Natural killer cell (primary cell): ENCODE measurements at regions not wholly inside any gene's neighbourhood (a gene's known extent, or its start where the extent isn't known, plus 50 kb on each side); places are given as distances from the start of the nearest gene placed in this dataset.

Source experiments
- ATAC-seq, 3 donors: fragments of 150-1000 bp in 2 of 3; fragments of 200-7000 bp in 1 of 3; cut with Tn5 transposase; 1 replicate in 1 of 3; 2 replicates in 2 of 3; pipeline ENCODE4 v1.10.0; 2021; ENCODE audit warnings: mild to moderate bottlenecking in 2 of 3, moderate library complexity in 2 of 3
- DNase-seq, 2 donors: peaks; one replicate each; pipeline versions ENCODE4 v3.0.0 to v3.0.0-alpha.2; 2013 to 2021; ENCODE audit warnings: mixed read lengths in 1 of 2
- H3K27ac ChIP-seq: one replicate; pipeline ENCODE4 v1.5.1; 2013; ENCODE audit warnings: mild to moderate bottlenecking, low read length
- H3K27me3 ChIP-seq: one replicate; pipeline ENCODE4 v1.6.1; 2013; ENCODE audit warnings: low read length; ENCODE audit not compliant: control insufficient read depth, insufficient read depth
- H3K36me3 ChIP-seq: one replicate; pipeline ENCODE4 v1.6.1; 2013; ENCODE audit warnings: low read length; ENCODE audit not compliant: control insufficient read depth, insufficient read depth
- H3K4me1 ChIP-seq: one replicate; pipeline ENCODE4 v1.6.1; 2013; ENCODE audit warnings: low read length; ENCODE audit not compliant: control insufficient read depth, insufficient read depth
- H3K4me3 ChIP-seq: one replicate; pipeline ENCODE4 v1.5.1; 2013; ENCODE audit warnings: low read length
- H3K9me3 ChIP-seq: one replicate; pipeline ENCODE4 v1.6.1; 2013; ENCODE audit warnings: low read length; ENCODE audit not compliant: control insufficient read depth, insufficient read depth
- H3K27ac Mint-ChIP-seq, 2 donors: one replicate each; pipeline ENCODE4 v1.8.0; 2022; ENCODE audit warnings: mild to moderate bottlenecking in 2 of 2, mixed read lengths in 2 of 2, moderate library complexity in 1 of 2
- H3K27me3 Mint-ChIP-seq, 2 donors: one replicate each; pipeline ENCODE4 v1.8.0; 2022; ENCODE audit warnings: low read depth in 2 of 2, mixed read lengths in 2 of 2
- H3K36me3 Mint-ChIP-seq: one replicate; pipeline ENCODE4 v1.8.0; 2022; ENCODE audit warnings: mixed read lengths
- H3K4me1 Mint-ChIP-seq, 2 donors: one replicate each; pipeline ENCODE4 v1.8.0; 2022; ENCODE audit warnings: mixed read lengths in 2 of 2
- H3K4me3 Mint-ChIP-seq: one replicate; pipeline ENCODE4 v1.8.0; 2022; ENCODE audit warnings: mild to moderate bottlenecking, moderate library complexity, mixed read lengths
- H3K9me3 Mint-ChIP-seq, 2 donors: one replicate each; pipeline ENCODE4 v1.8.0; 2022; ENCODE audit warnings: mixed read lengths in 2 of 2
- WGBS: methylation state at CpG from one replicate; pipeline ENCODE4 v1.1.7; 2013; ENCODE audit warnings: missing lambda C conversion rate; ENCODE audit not compliant: insufficient coverage; 5-methylcytosine and 5-hydroxymethylcytosine counted together
- intact Hi-C: fragments of 100-400 bp; cut with micrococcal nuclease; formaldehyde crosslinking; loops from one replicate; pipeline ENCODE4 v1.14.2; 2022
- TF ChIP-seq, protein P1 (sequence below): fragments of 200-600 bp; IDR thresholded peaks from one replicate; pipeline ENCODE4 v1.8.0; 2022; ENCODE audit warnings: antibody characterized with exemption

DNA sequence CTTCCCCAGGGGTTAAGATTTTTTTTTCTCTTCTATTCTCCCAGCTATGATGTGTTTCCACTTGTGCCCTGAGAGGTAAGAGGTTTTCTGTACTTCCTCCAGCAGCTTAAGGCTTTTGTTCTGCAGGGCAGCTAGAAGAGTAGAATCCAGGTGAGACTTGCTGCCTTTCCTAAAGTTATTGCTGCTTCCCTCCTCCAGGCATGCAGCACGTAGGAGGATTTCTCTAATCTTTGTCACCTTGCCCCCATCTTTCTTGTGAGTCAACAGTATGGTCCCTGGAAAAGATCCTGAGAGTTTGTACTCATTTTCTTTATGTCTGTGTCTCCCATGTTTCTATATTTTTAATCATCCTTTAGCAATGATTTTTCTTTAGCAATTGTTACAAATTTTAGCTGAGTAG lies 462.2 kb downstream of the SETBP1 start:
- Histone ChIP-seq H3K36me3 (no peaks in the 10 kb centered on the region), H3K27ac (no peak overlapping the region), H3K27me3 (no peaks in the 10 kb centered on the region), H3K4me1 (no peaks in the 10 kb centered on the region), H3K9me3 (no peaks in the 10 kb centered on the region), H3K4me3 (no peak overlapping the region)
- DNase-seq (no peak), ATAC-seq (no peak)
- no peak overlapping the region for H3K4me3 Mint-ChIP-seq
- H3K27ac Mint-ChIP-seq = no peak overlapping the region
- intact Hi-C loops = no loop called here
- WGBS = 100% methylated on average over 1 of the region's 1 CpG
- peaks cover 16 to 17% of the 10 kb centered on the region in 2 donors for H3K4me1 Mint-ChIP-seq
- H3K36me3 Mint-ChIP-seq = peaks cover 7% of the 10 kb centered on the region
- H3K27me3 Mint-ChIP-seq = peaks cover 4 to 12% of the 10 kb centered on the region in 2 donors
- H3K9me3 Mint-ChIP-seq = no peaks in the 10 kb centered on the region
- TF ChIP-seq, protein P1, sequence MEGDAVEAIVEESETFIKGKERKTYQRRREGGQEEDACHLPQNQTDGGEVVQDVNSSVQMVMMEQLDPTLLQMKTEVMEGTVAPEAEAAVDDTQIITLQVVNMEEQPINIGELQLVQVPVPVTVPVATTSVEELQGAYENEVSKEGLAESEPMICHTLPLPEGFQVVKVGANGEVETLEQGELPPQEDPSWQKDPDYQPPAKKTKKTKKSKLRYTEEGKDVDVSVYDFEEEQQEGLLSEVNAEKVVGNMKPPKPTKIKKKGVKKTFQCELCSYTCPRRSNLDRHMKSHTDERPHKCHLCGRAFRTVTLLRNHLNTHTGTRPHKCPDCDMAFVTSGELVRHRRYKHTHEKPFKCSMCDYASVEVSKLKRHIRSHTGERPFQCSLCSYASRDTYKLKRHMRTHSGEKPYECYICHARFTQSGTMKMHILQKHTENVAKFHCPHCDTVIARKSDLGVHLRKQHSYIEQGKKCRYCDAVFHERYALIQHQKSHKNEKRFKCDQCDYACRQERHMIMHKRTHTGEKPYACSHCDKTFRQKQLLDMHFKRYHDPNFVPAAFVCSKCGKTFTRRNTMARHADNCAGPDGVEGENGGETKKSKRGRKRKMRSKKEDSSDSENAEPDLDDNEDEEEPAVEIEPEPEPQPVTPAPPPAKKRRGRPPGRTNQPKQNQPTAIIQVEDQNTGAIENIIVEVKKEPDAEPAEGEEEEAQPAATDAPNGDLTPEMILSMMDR = no peak

DNA sequence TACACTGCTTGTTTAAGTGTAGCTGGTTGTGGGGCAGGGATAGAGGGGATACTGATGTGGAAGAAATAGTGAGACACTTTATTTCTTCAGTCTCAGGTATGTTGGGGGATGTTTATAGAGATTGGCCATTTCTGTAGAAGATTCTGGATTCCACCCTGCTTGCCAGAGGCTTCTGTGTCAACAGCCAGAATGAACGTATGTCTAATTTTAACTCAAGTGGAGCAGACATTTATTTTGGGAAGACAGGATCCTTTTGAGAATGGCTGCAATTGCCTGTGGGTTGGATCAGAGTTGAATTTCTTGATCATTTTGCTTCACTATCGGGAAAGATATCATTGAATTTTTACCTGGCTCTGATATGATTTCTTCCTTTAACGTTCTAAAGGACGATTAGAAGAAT lies 465.6 kb upstream of the SLC14A2 start:
- H3K4me1 Mint-ChIP-seq = no peaks in the 10 kb centered on the region
- no peaks in the 10 kb centered on the region for H3K4me1 ChIP-seq
- no peaks in the 10 kb centered on the region for H3K27me3 ChIP-seq
- WGBS = 98% methylated on average over 2 of the region's 4 CpGs
- no peak overlapping the region for H3K27ac Mint-ChIP-seq
- ATAC-seq (no peak), DNase-seq (no peak)
- H3K4me3 ChIP-seq = no peak overlapping the region
- H3K4me3 Mint-ChIP-seq = no peak overlapping the region
- no peaks in the 10 kb centered on the region for H3K9me3 Mint-ChIP-seq
- no peaks in the 10 kb centered on the region for H3K36me3 Mint-ChIP-seq
- intact Hi-C loops = no loop called here
- TF ChIP-seq, protein P1 = no peak
- peaks cover 10 to 19% of the 10 kb centered on the region in 2 donors for H3K27me3 Mint-ChIP-seq
- no peaks in the 10 kb centered on the region for H3K9me3 ChIP-seq
- H3K27ac ChIP-seq = no peak overlapping the region
- H3K36me3 ChIP-seq = no peaks in the 10 kb centered on the region

DNA sequence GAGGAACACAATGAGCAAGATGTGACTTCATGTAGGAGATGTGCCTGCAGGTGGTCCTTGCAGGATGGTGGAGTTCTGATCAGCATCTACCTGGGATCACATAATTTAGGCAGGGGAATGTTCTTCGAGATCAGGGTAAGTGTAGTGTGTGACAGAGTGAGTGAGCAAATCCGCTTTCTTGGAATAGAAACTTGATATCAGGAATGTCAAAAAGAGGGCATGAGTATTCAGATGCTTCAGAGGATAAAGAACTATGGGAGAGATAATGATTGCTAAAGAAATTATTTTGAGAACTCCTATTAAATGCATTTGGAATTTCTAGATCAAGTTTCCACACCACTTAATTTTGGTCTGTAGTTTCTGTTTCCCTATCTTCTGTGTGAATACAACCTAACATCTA lies 463.6 kb upstream of the SLC14A2 start:
- ATAC-seq (no peak), DNase-seq (no peak)
- no peak overlapping the region for H3K27ac Mint-ChIP-seq
- no peaks in the 10 kb centered on the region for H3K4me1 Mint-ChIP-seq
- Histone ChIP-seq H3K4me1 (no peaks in the 10 kb centered on the region), H3K27me3 (no peaks in the 10 kb centered on the region), H3K36me3 (no peaks in the 10 kb centered on the region), H3K27ac (no peak overlapping the region), H3K4me3 (no peak overlapping the region), H3K9me3 (no peaks in the 10 kb centered on the region)
- 100% methylated on average over 2 of the region's 2 CpGs for WGBS
- no peaks in the 10 kb centered on the region for H3K9me3 Mint-ChIP-seq
- no peaks in the 10 kb centered on the region for H3K36me3 Mint-ChIP-seq
- TF ChIP-seq, protein P1 = no peak
- intact Hi-C loops = no loop called here
- H3K27me3 Mint-ChIP-seq = peaks cover 10 to 19% of the 10 kb centered on the region in 2 donors
- no peak overlapping the region for H3K4me3 Mint-ChIP-seq

DNA sequence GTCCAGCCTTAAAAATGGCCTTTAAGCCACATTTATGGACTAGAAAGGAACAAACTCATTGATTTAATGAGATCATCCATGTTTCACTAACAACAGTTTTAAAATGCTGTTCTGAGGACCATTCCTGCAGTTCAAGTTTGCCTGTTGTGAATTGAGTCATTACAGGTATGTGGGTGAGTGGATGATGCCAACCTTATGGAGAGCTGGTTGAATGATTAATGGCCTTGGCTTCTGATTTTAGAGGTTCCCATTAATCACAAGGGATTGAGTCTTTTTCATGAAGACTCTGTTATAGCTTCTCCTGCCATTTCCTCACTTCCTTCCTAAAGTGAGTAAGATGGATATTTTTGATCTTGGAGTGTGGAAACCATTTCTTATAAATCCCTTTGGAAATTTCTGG lies 459.8 kb upstream of the SLC14A2 start:
- H3K36me3 Mint-ChIP-seq = no peaks in the 10 kb centered on the region
- Histone ChIP-seq H3K9me3 (no peaks in the 10 kb centered on the region), H3K27ac (no peak overlapping the region), H3K36me3 (no peaks in the 10 kb centered on the region), H3K4me3 (no peak overlapping the region), H3K4me1 (no peaks in the 10 kb centered on the region), H3K27me3 (no peaks in the 10 kb centered on the region)
- DNase-seq (no peak), ATAC-seq (no peak)
- H3K9me3 Mint-ChIP-seq = no peaks in the 10 kb centered on the region
- TF ChIP-seq, protein P1 = no peak
- peaks cover 11 to 17% of the 10 kb centered on the region in 2 donors for H3K27me3 Mint-ChIP-seq
- no peak overlapping the region for H3K27ac Mint-ChIP-seq
- H3K4me1 Mint-ChIP-seq = peaks cover 8 to 10% of the 10 kb centered on the region in 2 donors
- H3K4me3 Mint-ChIP-seq = no peak overlapping the region
- intact Hi-C loops = no loop called here
